DMS 273 (cell line): ENCODE measurements at regions not wholly inside any gene's neighbourhood (a gene's known extent, or its start where the extent isn't known, plus 50 kb on each side); places are given as distances from the start of the nearest gene placed in this dataset.

Source experiments
- DNase-seq: peaks from one replicate; lab custom pipeline; 2025; ENCODE audit not compliant: unreplicated experiment; lab: John Stamatoyannopoulos, UW

- DNase-seq: no peak
Measured at GRCh38 chr2:118525346-118525745, 322.1 kb downstream of the EN1 start.

- DNase-seq: no peak
Measured at GRCh38 chr2:118524911-118525310, 322.5 kb downstream of the EN1 start.

GRCh38 chr2:118523761-118524160 lies 323.7 kb downstream of the EN1 start:
- DNase-seq: no peak

- DNase-seq: no peak
Measured at GRCh38 chr2:118521960-118522359, 325.5 kb downstream of the EN1 start.

GRCh38 chr2:118521272-118521671 lies 326.2 kb downstream of the EN1 start:
- DNase-seq: no peak

GRCh38 chr2:118520246-118520645 lies 327.2 kb downstream of the EN1 start:
- DNase-seq: peak; percentile 51

DNA sequence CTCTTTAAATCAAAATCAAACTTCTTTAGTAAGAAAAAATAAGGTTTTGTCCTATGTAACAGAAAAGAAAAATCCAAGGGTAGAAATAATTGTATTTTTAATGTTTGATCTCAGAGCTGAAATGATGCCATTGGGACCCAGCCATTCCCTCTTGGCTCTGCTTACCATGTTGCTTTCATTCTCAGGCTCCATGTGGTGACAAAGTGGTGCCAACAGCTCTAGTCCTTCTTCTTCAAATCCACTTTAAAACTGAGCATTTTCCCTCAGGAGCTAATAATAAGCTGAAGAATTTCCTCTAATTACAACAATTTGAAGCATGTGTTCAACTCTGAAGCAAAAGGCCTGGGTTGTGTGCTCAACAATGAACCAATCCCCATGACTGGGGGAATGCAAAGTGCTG lies 327.9 kb downstream of the EN1 start:
- DNase-seq: no peak

- no peak for DNase-seq
Measured at GRCh38 chr2:118510807-118511206, 336.6 kb downstream of the EN1 start.

- no peak for DNase-seq
Measured at GRCh38 chr2:118509319-118510004, 338.0 kb downstream of the EN1 start.

DNA sequence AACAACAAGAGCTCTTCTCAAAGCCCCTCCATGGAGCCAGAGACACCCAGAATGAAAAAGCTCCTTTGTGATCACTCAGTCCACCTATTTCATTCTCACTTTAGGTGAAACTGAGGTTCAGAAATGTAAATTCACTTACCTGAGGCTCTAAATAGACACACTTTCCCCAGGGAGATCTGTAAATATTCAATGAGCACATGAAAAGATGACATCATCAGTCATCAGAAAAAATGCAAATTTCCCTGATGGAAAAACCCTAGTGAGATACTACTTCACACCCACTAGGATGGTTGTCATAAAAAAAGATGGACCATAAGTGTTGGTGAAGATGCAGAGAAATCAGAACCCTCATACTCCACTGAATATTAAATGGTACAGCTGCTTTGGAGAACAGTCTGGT lies 339.2 kb downstream of the EN1 start:
- DNase-seq: no peak

GRCh38 chr2:118505436-118505835 lies 342.0 kb downstream of the EN1 start:
- DNase-seq: no peak

- no peak for DNase-seq
Measured at GRCh38 chr2:118502106-118502505, 345.3 kb downstream of the EN1 start.

DNA sequence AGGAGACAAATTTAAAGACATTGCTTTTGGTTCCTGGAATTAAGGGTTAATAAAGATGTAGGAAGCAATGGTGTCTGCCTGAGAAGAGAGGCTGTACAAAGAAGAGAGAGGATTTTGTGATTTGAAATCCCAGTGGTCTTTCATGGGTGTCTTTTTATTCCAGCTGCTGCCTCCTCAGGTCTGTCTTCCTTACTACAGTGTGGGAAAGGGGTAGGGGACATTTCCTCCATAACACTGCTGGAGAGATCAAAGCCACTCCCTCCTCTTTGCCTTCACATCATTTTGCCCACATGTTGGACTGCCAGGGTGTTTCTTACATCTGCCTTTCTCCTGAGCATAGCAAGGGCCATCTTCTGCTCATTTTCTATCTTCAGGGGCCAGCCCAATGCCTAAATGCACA lies 348.5 kb downstream of the EN1 start:
- DNase-seq: no peak

GRCh38 chr2:118496870-118497611 lies 350.4 kb downstream of the EN1 start:
- DNase-seq: no peak

DNA sequence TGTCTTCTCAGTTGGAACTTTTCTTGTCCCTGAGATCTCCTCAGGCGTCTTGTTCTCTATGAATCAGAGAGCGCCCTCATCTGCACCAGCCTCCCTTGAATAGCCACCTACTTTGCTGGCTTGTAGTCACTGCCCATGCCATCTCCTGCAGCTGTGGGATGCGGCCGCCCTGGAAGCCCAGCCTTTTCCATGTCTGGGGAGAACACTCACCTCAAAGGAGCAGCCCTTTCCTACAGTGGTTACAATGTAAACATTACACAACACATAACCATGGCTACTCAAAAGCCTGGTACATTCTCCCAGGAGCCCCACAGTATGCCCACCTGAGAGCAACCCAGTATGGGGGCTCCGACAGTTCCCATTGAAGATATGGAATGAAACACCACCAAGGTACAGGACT lies 351.0 kb downstream of the EN1 start:
- no peak for DNase-seq

- no peak for DNase-seq
Measured at GRCh38 chr2:118495290-118495689, 352.2 kb downstream of the EN1 start.

DNA sequence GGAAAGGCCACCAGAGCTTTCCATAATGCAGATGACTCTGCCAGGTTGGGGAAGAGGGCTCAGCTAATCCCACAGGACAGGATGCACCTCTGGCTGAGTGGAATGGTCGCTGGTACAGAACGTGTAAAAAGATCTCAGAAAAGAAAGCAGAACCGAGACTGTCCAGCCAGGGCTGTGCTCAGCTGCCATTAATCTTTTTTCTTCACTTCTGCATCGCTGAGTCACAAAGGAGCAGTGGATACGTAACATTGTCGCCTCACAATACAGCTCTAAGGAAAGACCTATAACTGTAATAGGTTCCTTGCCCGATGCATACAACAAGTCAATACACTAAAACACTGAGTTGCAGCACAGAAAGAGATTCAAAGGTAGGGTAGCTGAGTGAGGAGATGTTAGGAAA lies 354.2 kb downstream of the EN1 start:
- DNase-seq: no peak

- DNase-seq: peak; percentile 52
Measured at GRCh38 chr2:118492335-118492734, 355.1 kb downstream of the EN1 start.

GRCh38 chr2:118490330-118490729 lies 357.1 kb downstream of the EN1 start:
- no peak for DNase-seq

DNA sequence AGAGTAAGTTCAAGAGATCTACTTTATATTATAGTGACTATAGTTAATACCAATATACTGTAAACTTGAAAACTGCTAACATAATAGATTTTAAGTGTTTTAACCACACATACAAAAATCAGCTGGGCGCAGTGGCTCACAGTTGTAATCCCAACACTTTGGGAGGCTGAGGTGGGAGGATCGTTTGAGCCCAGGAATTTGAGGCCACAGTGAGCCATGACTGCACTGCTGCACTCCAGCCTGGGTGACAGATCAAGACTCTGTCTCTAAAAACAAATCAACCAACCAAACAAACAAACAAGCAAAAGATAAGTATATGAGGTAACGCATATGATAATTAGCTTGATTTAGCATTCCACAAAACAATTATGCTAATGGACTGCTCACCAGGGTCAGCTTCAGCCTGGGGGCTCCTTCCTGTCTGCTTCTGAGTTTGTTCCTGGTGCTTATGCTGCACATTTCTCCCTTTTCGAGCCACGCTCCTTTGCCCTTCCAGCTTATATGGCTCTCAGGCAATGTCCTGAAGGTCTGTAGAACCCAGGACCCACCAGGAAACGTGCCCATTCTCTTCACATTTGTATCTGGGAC lies 357.6 kb downstream of the EN1 start:
- no peak for DNase-seq

DNA sequence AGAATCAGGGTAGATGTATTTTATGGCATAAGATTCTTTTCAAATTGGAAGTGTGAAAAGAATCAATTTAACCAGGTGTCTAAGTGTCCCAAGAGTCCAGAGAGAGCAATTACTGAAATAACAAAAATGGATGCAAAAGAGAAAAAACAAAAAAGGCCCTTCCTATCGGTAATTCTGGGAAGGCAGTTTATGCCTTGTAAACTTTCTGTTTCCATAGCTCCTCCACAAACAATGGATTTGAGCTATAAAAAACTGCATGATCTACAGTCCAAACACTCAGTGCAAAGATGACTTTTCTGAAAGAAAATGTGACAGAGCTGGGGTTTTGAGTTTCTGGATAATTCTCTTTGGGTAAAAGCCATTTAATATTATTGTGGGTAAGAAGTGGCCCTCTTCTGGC lies 366.1 kb downstream of the EN1 start:
- no peak for DNase-seq

DNA sequence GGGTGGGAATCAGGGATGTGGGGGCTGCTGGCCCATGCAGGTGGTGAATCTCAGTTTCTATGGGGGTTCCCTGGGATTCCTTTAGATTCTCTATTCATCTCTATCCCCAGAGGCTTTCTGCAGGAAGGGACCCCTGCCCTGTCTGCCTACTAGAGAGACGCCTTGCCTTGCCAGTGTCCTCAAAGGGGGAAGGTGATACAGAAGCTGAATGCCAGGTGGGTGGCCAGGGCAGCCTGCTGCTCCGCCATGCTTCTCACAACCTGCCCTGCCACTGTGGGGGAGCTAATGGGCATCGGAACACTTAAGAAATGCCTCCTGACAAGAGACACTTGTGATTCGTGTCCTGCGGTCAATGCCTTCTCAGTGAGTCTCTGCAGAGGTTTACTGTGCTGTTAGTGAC lies 368.4 kb downstream of the EN1 start:
- DNase-seq: no peak
